ENCODE measurements at regions not wholly inside any gene's neighbourhood (a gene's known extent, or its start where the extent isn't known, plus 50 kb on each side); places are given as distances from the start of the nearest gene placed in this dataset.

DNA sequence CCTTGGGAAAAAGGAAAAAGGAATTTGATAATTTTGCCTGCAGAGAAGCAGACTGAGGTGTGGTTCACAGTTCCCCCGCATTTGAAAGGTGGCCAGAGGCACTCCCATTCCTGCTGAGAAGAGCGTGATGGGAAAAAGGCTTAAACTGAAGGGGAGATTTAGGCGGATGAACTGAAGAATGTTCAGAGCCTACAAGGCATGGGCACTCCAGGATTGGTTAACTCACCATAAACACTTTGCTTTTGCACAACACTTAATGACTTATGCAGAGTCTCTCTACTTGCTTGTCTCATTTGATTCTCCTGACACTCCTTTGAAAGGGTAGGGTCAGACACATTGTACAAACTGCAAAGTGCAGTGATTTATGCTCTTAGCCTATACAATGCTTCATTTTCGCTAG, 119.6 kb upstream of the RUNX1 start:
- no peak for TF ChIP-seq EP300 (IDR thresholded peaks at IDR 0.05)
- TF ChIP-seq, protein P1, sequence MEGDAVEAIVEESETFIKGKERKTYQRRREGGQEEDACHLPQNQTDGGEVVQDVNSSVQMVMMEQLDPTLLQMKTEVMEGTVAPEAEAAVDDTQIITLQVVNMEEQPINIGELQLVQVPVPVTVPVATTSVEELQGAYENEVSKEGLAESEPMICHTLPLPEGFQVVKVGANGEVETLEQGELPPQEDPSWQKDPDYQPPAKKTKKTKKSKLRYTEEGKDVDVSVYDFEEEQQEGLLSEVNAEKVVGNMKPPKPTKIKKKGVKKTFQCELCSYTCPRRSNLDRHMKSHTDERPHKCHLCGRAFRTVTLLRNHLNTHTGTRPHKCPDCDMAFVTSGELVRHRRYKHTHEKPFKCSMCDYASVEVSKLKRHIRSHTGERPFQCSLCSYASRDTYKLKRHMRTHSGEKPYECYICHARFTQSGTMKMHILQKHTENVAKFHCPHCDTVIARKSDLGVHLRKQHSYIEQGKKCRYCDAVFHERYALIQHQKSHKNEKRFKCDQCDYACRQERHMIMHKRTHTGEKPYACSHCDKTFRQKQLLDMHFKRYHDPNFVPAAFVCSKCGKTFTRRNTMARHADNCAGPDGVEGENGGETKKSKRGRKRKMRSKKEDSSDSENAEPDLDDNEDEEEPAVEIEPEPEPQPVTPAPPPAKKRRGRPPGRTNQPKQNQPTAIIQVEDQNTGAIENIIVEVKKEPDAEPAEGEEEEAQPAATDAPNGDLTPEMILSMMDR (IDR thresholded peaks at IDR 0.05) = no peak
- TF ChIP-seq POLR2AphosphoS5 (IDR thresholded peaks at IDR 0.05) = no peak
- no peak for TF ChIP-seq POLR2A (IDR thresholded peaks at IDR 0.05)

Measured in suprapubic skin (tissue), 4 donors.